ENCODE measurements at regions not wholly inside any gene's neighbourhood (a gene's known extent, or its start where the extent isn't known, plus 50 kb on each side); places are given as distances from the start of the nearest gene placed in this dataset.

- FAIRE-seq (no peak), ATAC-seq (no peak), DNase-seq (ENCODE audit: low read depth, low spot score) (no peak)
- intact Hi-C loops (cut with micrococcal nuclease; ENCODE audit: unreplicated experiment) = no loop called here
- H3K9me3 ChIP-seq (replicated peaks; ENCODE audit: control insufficient read depth, insufficient read depth, low read length) = no peaks in the 10 kb centered on the region
- RAD21 ChIA-PET (ENCODE audit: unreplicated experiment) = no interaction called here
- no peaks in the 10 kb centered on the region for H3K4me1 ChIP-seq (ENCODE audit: control insufficient read depth, insufficient read depth, low read length)
- TF ChIP-seq ZNF274 (IDR thresholded peaks at IDR 0.05; ENCODE audit: insufficient read depth, insufficient read length) (no peak), ZBTB11 (CRISPR knock-in tag; IDR thresholded peaks at IDR 0.05) (no peak), MXI1 (IDR thresholded peaks at IDR 0.05; ENCODE audit: low read depth, low read length) (no peak), IKZF2 (IDR thresholded peaks at IDR 0.05) (no peak), NRF1 (conservative IDR thresholded peaks at IDR 0.05; ENCODE audit: low read depth, low read length) (no peak), CREB1 (IDR thresholded peaks at IDR 0.05; ENCODE audit: low read depth) (no peak), ZNF622 (IDR thresholded peaks at IDR 0.05) (no peak), FOXK2 (IDR thresholded peaks at IDR 0.05) (no peak), ATF2 (IDR thresholded peaks at IDR 0.05; ENCODE audit: low read length) (no peak), IKZF1 (conservative IDR thresholded peaks at IDR 0.05) (no peak), ZNF24 (IDR thresholded peaks at IDR 0.05) (no peak), MYC (IDR thresholded peaks at IDR 0.05; ENCODE audit: insufficient read depth, insufficient read length, insufficient replicate concordance, low read length, severe bottlenecking) (no peak), NFYB (IDR thresholded peaks at IDR 0.05; ENCODE audit: insufficient read depth, low read depth, low read length) (no peak), SIN3A (IDR thresholded peaks at IDR 0.05; ENCODE audit: low read depth, low read length) (no peak), NR2C1 (IDR thresholded peaks at IDR 0.05) (no peak), BCL11A (IDR thresholded peaks at IDR 0.05; ENCODE audit: low read depth, low read length) (no peak), TCF7 (IDR thresholded peaks at IDR 0.05; ENCODE audit: borderline replicate concordance) (no peak)
- TF ChIP-seq, protein P1, sequence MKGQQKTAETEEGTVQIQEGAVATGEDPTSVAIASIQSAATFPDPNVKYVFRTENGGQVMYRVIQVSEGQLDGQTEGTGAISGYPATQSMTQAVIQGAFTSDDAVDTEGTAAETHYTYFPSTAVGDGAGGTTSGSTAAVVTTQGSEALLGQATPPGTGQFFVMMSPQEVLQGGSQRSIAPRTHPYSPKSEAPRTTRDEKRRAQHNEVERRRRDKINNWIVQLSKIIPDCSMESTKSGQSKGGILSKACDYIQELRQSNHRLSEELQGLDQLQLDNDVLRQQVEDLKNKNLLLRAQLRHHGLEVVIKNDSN (IDR thresholded peaks at IDR 0.05; ENCODE audit: borderline replicate concordance, extremely low read length, insufficient read depth, low read depth, low read length) = no peak
- SMC1A ChIA-PET (ENCODE audit: uncharacterized antibody, unreplicated experiment) = interaction anchor here (0.8 kb wide), 1 partner anchor 10 kb away, joined by 3 read pairs; no protein-coding TSS in a partner anchor
- BruUV-seq (replicated peaks) = no TSS peak
- H3K36me3 ChIP-seq (ENCODE audit: control insufficient read depth in 2 of 2, insufficient read depth in 2 of 2, low read length in 1 of 2) = no peaks in the 10 kb centered on the region
- no peaks in the 10 kb centered on the region for H4K20me1 ChIP-seq (ENCODE audit: control insufficient read depth, insufficient read depth)
- no peak overlapping the region for H3K27ac ChIP-seq (ENCODE audit: control insufficient read depth, insufficient read depth)
- no peak overlapping the region for H3K9ac ChIP-seq (ENCODE audit: control insufficient read depth, insufficient read depth, low read length)
- in situ Hi-C loops (cut with MboI) = loop anchor here (25.0 kb wide), 1 partner anchor 628 kb away; no protein-coding TSS in a partner anchor
- no peak overlapping the region for H3K4me3 ChIP-seq
- H3K79me2 ChIP-seq (ENCODE audit: control insufficient read depth, insufficient read depth, low read length) = no peaks in the 10 kb centered on the region
- 0% methylated on average over 1 of the region's 1 CpG for WGBS (ENCODE audit: insufficient coverage, insufficient replicate concordance, low lambda C conversion rate, missing lambda C conversion rate)
- CTCF ChIA-PET = no interaction called here
- H3K4me2 ChIP-seq (ENCODE audit: control insufficient read depth, insufficient read depth) = no peak overlapping the region
- no peaks in the 10 kb centered on the region for H3K27me3 ChIP-seq (replicated peaks in 1 of 2; ENCODE audit: control insufficient read depth in 2 of 2, insufficient read depth in 2 of 2, low read length in 1 of 2)
- POLR2A ChIA-PET = no interaction called here
- H2AFZ ChIP-seq (ENCODE audit: control insufficient read depth, low read depth, low read length) = no peak overlapping the region
Observed at GRCh38 chr13:68940049-68940448, 1167.6 kb upstream of the ATXN8OS start.
